ENCODE measurements at regions not wholly inside any gene's neighbourhood (a gene's known extent, or its start where the extent isn't known, plus 50 kb on each side); places are given as distances from the start of the nearest gene placed in this dataset.
A peak's percentile ranks its signal among the peaks of the same experiment; 100 is the strongest.

GRCh38 chrX:69313617-69314290 lies 148.5 kb upstream of the PJA1 start:
- Histone ChIP-seq H3K27me3 (replicated peaks; ENCODE audit: insufficient read depth, low read depth, low read length, poor library complexity) (no peaks in the 10 kb centered on the region), H3K9me3 (ENCODE audit: low read depth, low read length, poor library complexity, severe bottlenecking) (no peaks in the 10 kb centered on the region), H3K4me3 (ENCODE audit: low read depth, low read length, poor library complexity, severe bottlenecking) (no peak overlapping the region), H3K27ac (ENCODE audit: low read depth, low read length, poor library complexity, severe bottlenecking) (no peak overlapping the region), H3K36me3 (ENCODE audit: insufficient read depth, low read length, poor library complexity, severe bottlenecking) (no peaks in the 10 kb centered on the region), H3K4me1 (ENCODE audit: insufficient read depth, low read length, poor library complexity, severe bottlenecking) (peaks cover 38% of the 10 kb centered on the region)
- ChIA-PET CTCF (no interaction called here), POLR2A (ENCODE audit: low non-redundant PET) (no interaction called here)
- TF ChIP-seq CTCF (conservative IDR thresholded peaks at IDR 0.05; ENCODE audit: low read depth, low read length) (no peak), EZH2 (IDR thresholded peaks at IDR 0.05; ENCODE audit: borderline replicate concordance, low read depth, low read length, poor library complexity, severe bottlenecking) (no peak)
- BruUV-seq (replicated peaks), result no TSS peak
- intact Hi-C loops (cut with micrococcal nuclease; ENCODE audit: unreplicated experiment), result loop anchor here (5.0 kb wide), 1 partner anchor 59 kb away; no protein-coding TSS in a partner anchor
- no peak for DNase-seq (ENCODE audit: low spot score)

- TF ChIP-seq CTCF (conservative IDR thresholded peaks at IDR 0.05; ENCODE audit: low read depth, low read length), result no peak
- no peak for TF ChIP-seq EZH2 (IDR thresholded peaks at IDR 0.05; ENCODE audit: borderline replicate concordance, low read depth, low read length, poor library complexity, severe bottlenecking)
- H3K27me3 ChIP-seq (replicated peaks; ENCODE audit: insufficient read depth, low read depth, low read length, poor library complexity), result no peaks in the 10 kb centered on the region
- H3K4me1 ChIP-seq (ENCODE audit: insufficient read depth, low read length, poor library complexity, severe bottlenecking), result peaks cover 42% of the 10 kb centered on the region
- ChIA-PET POLR2A (ENCODE audit: low non-redundant PET) (no interaction called here), CTCF (no interaction called here)
- no peak for DNase-seq (ENCODE audit: low spot score)
- H3K36me3 ChIP-seq (ENCODE audit: insufficient read depth, low read length, poor library complexity, severe bottlenecking), result no peaks in the 10 kb centered on the region
- H3K9me3 ChIP-seq (ENCODE audit: low read depth, low read length, poor library complexity, severe bottlenecking), result no peaks in the 10 kb centered on the region
- BruUV-seq (replicated peaks), result no TSS peak
- no peak overlapping the region for H3K4me3 ChIP-seq (ENCODE audit: low read depth, low read length, poor library complexity, severe bottlenecking)
- no peak overlapping the region for H3K27ac ChIP-seq (ENCODE audit: low read depth, low read length, poor library complexity, severe bottlenecking)
- intact Hi-C loops (cut with micrococcal nuclease; ENCODE audit: unreplicated experiment), result loop anchor here (5.0 kb wide), 1 partner anchor 60 kb away; no protein-coding TSS in a partner anchor
Observed at GRCh38 chrX:69311936-69312670, 146.8 kb upstream of the PJA1 start.

GRCh38 chrX:69309074-69309792 lies 144.0 kb upstream of the PJA1 start:
- no TSS peak for BruUV-seq (replicated peaks)
- ChIA-PET POLR2A (ENCODE audit: low non-redundant PET) (no interaction called here), CTCF (no interaction called here)
- Histone ChIP-seq H3K4me1 (ENCODE audit: insufficient read depth, low read length, poor library complexity, severe bottlenecking) (peaks cover 45% of the 10 kb centered on the region), H3K4me3 (ENCODE audit: low read depth, low read length, poor library complexity, severe bottlenecking) (no peak overlapping the region), H3K27ac (ENCODE audit: low read depth, low read length, poor library complexity, severe bottlenecking) (peak overlapping the region; percentile 45), H3K9me3 (ENCODE audit: low read depth, low read length, poor library complexity, severe bottlenecking) (no peaks in the 10 kb centered on the region), H3K36me3 (ENCODE audit: insufficient read depth, low read length, poor library complexity, severe bottlenecking) (no peaks in the 10 kb centered on the region), H3K27me3 (replicated peaks; ENCODE audit: insufficient read depth, low read depth, low read length, poor library complexity) (no peaks in the 10 kb centered on the region)
- no peak for DNase-seq (ENCODE audit: low spot score)
- TF ChIP-seq CTCF (conservative IDR thresholded peaks at IDR 0.05; ENCODE audit: low read depth, low read length) (no peak), EZH2 (IDR thresholded peaks at IDR 0.05; ENCODE audit: borderline replicate concordance, low read depth, low read length, poor library complexity, severe bottlenecking) (no peak)
- intact Hi-C loops (cut with micrococcal nuclease; ENCODE audit: unreplicated experiment), result no loop called here

All from A673 (cell line).